ENCODE measurements at regions not wholly inside any gene's neighbourhood (a gene's known extent, or its start where the extent isn't known, plus 50 kb on each side); places are given as distances from the start of the nearest gene placed in this dataset.

DNA sequence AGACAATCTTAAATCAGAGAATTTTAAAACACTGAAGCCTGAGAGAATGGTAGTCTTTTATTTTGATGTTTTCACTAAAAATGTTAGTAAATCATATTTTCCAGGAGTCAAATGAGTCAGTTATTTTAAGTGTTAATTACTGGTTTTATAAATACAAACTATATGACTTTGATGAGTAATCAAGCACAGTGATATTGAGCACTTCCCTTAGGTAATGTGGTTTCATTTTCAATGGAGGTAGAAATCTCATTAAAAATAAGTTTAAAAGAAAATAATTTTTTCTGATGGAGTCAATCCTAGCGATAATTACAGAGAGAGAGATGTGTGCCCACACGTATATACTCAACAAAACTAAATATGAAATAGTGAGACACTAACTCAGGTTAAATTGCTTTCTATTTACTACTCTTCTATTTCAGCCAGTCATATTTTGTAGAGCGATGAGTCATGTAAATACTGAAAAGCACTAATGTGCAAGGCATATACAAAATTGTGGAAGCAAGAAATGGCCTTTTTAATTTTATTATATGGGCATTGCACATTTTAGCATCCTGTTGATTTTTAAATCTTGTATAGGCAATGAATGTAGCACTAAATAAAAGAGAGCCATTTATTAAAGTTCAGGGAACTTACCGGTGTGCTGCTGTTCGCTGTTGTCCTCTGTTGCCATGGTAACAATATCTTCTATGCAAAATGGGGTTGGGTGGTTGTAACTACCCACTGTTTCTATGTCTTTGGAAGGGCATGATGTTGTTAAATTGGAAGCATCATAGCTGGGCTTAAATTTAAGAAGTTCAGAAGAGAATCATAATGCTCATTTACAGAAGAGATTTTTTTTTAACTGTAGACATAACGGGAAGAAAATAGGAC lies 513.7 kb downstream of the TLL1 start:
- no peak for DNase-seq
- intact Hi-C loops (cut with DNase I): no loop called here

DNA sequence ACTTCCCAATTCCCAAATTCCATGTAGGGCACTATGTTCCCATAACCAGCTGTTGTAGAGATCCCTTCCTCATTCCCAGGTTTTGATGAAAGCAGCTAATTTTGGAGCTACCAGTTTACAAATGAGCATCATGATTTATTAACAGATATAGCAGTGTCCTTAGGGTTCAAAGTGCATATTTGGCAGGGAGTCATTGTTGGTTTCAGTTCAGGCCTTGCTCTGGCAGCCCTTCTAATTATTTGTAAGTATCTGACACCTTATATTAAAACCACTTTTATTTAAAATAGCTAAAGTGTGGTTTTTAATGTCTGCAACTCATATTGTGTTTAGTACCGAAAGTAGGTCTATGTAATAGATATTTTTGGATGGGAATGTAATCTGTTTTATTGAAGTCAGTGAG lies 518.5 kb downstream of the TLL1 start:
- no peaks in the 10 kb centered on the region for H3K27me3 ChIP-seq
- intact Hi-C loops (cut with DNase I): no loop called here
- no peaks in the 10 kb centered on the region for H3K9me3 ChIP-seq
- no peak for DNase-seq
- H3K27ac ChIP-seq: no peak overlapping the region
- no peaks in the 10 kb centered on the region for H3K4me1 ChIP-seq
- no peaks in the 10 kb centered on the region for H3K36me3 ChIP-seq
- TF ChIP-seq POLR2A (IDR thresholded peaks at IDR 0.05): no peak
- no peak for TF ChIP-seq CTCF (IDR thresholded peaks at IDR 0.05)
- 55 to 63% methylated on average over 1 of the region's 1 CpG for WGBS, 2 donors
- H3K4me3 ChIP-seq: no peak overlapping the region

More for the DNA sequence above, 513.7 kb downstream of the TLL1 start:
- Histone ChIP-seq H3K4me1 (no peaks in the 10 kb centered on the region), H3K9me3 (no peaks in the 10 kb centered on the region), H3K4me3 (no peak overlapping the region), H3K27me3 (no peaks in the 10 kb centered on the region), H3K27ac (no peak overlapping the region), H3K36me3 (no peaks in the 10 kb centered on the region)
- TF ChIP-seq POLR2A (IDR thresholded peaks at IDR 0.05): no peak
- TF ChIP-seq CTCF (IDR thresholded peaks at IDR 0.05): no peak
- WGBS, 2 donors: 66 to 74% methylated on average over 6 of the region's 6 CpGs

GRCh38 chr4:166399021-166399420 lies 526.0 kb downstream of the TLL1 start:
- no peaks in the 10 kb centered on the region for H3K4me1 ChIP-seq
- no peaks in the 10 kb centered on the region for H3K27me3 ChIP-seq
- intact Hi-C loops (cut with DNase I): no loop called here
- DNase-seq: no peak
- 29 to 32% methylated on average over 1 of the region's 1 CpG for WGBS, 2 donors
- H3K27ac ChIP-seq: no peak overlapping the region
- TF ChIP-seq CTCF (IDR thresholded peaks at IDR 0.05): no peak
- TF ChIP-seq POLR2A (IDR thresholded peaks at IDR 0.05): no peak
- no peaks in the 10 kb centered on the region for H3K36me3 ChIP-seq
- no peak overlapping the region for H3K4me3 ChIP-seq
- H3K9me3 ChIP-seq: no peaks in the 10 kb centered on the region

DNA sequence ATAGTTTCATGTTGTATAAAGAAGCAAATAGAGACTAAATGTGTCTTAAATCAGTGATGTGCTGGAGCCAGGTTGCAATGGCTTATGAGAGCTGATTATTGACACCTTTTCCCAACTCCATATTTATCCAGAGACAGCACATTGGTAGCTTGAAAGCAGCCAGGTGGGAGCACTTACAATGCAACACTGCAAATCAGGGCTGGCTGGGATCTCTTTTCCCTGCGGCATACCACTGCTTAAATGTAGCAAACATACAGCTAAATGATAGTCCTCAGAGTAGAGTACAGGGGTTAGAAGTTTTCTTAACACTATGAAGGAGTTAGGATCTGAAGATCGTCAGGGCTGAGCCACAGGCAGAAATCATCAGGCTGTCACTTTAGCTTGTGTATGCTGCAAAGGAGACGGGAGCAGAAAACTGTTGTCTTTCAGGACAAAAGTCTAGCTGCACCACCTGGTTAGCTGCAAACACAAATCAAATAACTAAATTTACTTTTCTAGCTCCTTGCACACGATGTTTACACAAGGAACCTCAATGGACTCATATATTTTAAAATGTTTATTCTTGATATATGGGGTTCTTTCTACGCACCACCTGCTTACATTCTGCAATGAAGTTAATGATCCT lies 527.3 kb downstream of the TLL1 start:
- no peak overlapping the region for H3K4me3 ChIP-seq
- intact Hi-C loops (cut with DNase I): no loop called here
- DNase-seq: no peak
- no peaks in the 10 kb centered on the region for H3K27me3 ChIP-seq
- TF ChIP-seq POLR2A (IDR thresholded peaks at IDR 0.05) (no peak), CTCF (IDR thresholded peaks at IDR 0.05) (no peak)
- WGBS, 2 donors: 41 to 49% methylated on average over 5 of the region's 5 CpGs
- H3K36me3 ChIP-seq: no peaks in the 10 kb centered on the region
- H3K4me1 ChIP-seq: no peaks in the 10 kb centered on the region
- H3K9me3 ChIP-seq: no peaks in the 10 kb centered on the region
- no peak overlapping the region for H3K27ac ChIP-seq

- Histone ChIP-seq H3K4me1 (no peaks in the 10 kb centered on the region), H3K27ac (no peak overlapping the region), H3K36me3 (no peaks in the 10 kb centered on the region), H3K9me3 (no peaks in the 10 kb centered on the region), H3K27me3 (no peaks in the 10 kb centered on the region), H3K4me3 (no peak overlapping the region)
- TF ChIP-seq CTCF (IDR thresholded peaks at IDR 0.05): no peak
- no peak for TF ChIP-seq POLR2A (IDR thresholded peaks at IDR 0.05)
- intact Hi-C loops (cut with DNase I): no loop called here
- DNase-seq: no peak
- 12 to 19% methylated on average over 1 of the region's 1 CpG for WGBS, 2 donors
Measured at GRCh38 chr4:166413356-166413755, 540.3 kb downstream of the TLL1 start.

Measured in esophagus squamous epithelium (tissue), 5 donors.